ENCODE measurements at regions not wholly inside any gene's neighbourhood (a gene's known extent, or its start where the extent isn't known, plus 50 kb on each side); places are given as distances from the start of the nearest gene placed in this dataset. TPM values are rescaled to one million over a fixed set of nuclear protein-coding genes. Genes with fewer than 3 reads are reported as not detected.
A peak's percentile ranks its signal among the peaks of the same experiment; 100 is the strongest.

- TF ChIP-seq CEBPB (tag; IDR thresholded peaks at IDR 0.05): peak; percentile 67
- TF ChIP-seq SRSF9 (IDR thresholded peaks at IDR 0.05; ENCODE audit: borderline replicate concordance, low read depth, low read length): no peak
- no peak for TF ChIP-seq HMGXB4 (CRISPR knock-in tag; IDR thresholded peaks at IDR 0.05)
- TF ChIP-seq CEBPG (CRISPR knock-in tag; IDR thresholded peaks at IDR 0.05): no peak
- TF ChIP-seq CEBPG (tag; conservative IDR thresholded peaks at IDR 0.05 in 1 of 2, IDR thresholded peaks at IDR 0.05 in 1 of 2): peak in 1 of 2 experiments; percentile 51; a peak in 1 of 4 replicates
- TF ChIP-seq ZC3H8 (IDR thresholded peaks at IDR 0.05): no peak
- H4K20me1 ChIP-seq (replicated peaks; ENCODE audit: control insufficient read depth, insufficient read depth, low read length): no peaks in the 10 kb centered on the region
- H3K4me3 ChIP-seq: no peak overlapping the region
- DNase-seq (ENCODE audit: extremely low read depth in 1 of 4, low spot score in 3 of 4): no peak
- CTCF ChIA-PET (ENCODE audit: low intra/inter-chr PET ratio): no interaction called here
- BruUV-seq (replicated peaks): no TSS peak
- H3K9ac ChIP-seq (ENCODE audit: insufficient read depth in 1 of 2, low read depth in 2 of 2, low read length in 2 of 2): no peak overlapping the region
- H3K9me1 ChIP-seq (ENCODE audit: control insufficient read depth, insufficient read depth, low read length): no peaks in the 10 kb centered on the region
- FAIRE-seq: no peak
- POLR2A ChIA-PET: no interaction called here
- WGBS (ENCODE audit: insufficient coverage, low coverage, missing lambda C conversion rate): 1% methylated on average over 4 of the region's 4 CpGs
- no peaks in the 10 kb centered on the region for H3K36me3 ChIP-seq (ENCODE audit: control insufficient read depth, insufficient read depth, low read length)
- in situ Hi-C loops (cut with MboI): no loop called here
- no peaks in the 10 kb centered on the region for H3K27me3 ChIP-seq (ENCODE audit: control insufficient read depth in 2 of 2, insufficient read depth in 2 of 2, low read length in 2 of 2)
- intact Hi-C loops (cut with micrococcal nuclease): no loop called here
- no peak for ATAC-seq
- H2AFZ ChIP-seq (ENCODE audit: low read depth, low read length): no peak overlapping the region
- no peak overlapping the region for H3K27ac ChIP-seq (ENCODE audit: extremely low read depth, low read depth, low read length)
- no peaks in the 10 kb centered on the region for H3K9me3 ChIP-seq (replicated peaks; ENCODE audit: control insufficient read depth, insufficient read depth, low read depth, low read length)
- no peaks in the 10 kb centered on the region for H3K4me1 ChIP-seq (replicated peaks in 1 of 2; ENCODE audit: control insufficient read depth in 2 of 2, insufficient read depth in 2 of 2, low read length in 2 of 2)
- no peaks in the 10 kb centered on the region for H3K79me2 ChIP-seq (ENCODE audit: control insufficient read depth, insufficient read depth, low read length)
- H3K4me2 ChIP-seq (ENCODE audit: insufficient read depth, low read length): no peak overlapping the region
These were observed 52.8 kb upstream of the POU4F2 start for GRCh38 chr4:146585761-146586333.

Small RNA genes lying in the stretch of these regions (small RNA-seq; reads per million reads assigned to genes)
- gene RNU1-44P: not detected

Measured in K562 (cell line).